Gastrocnemius medialis (tissue), 4 donors: ENCODE measurements at regions not wholly inside any gene's neighbourhood (a gene's known extent, or its start where the extent isn't known, plus 50 kb on each side); places are given as distances from the start of the nearest gene placed in this dataset.
A peak's percentile ranks its signal among the peaks of the same experiment; 100 is the strongest.

Experiments
- ATAC-seq, 2 donors: fragments of 150-250 bp; one replicate each; pipeline ENCODE4 v1.9.1; 2016
- DNase-seq, 2 donors: peaks; one replicate each; pipeline ENCODE4 v3.0.0-alpha.2; 2019
- H3K27ac ChIP-seq, 4 donors: fragments of 200-600 bp; sonication (generic); 1 replicate in 1 of 4; 2 replicates in 3 of 4; pipeline ENCODE4 v1.5.1; 2016 to 2018; ENCODE audit warnings: mild to moderate bottlenecking in 2 of 4, moderate library complexity in 1 of 4
- H3K27me3 ChIP-seq, 3 donors: fragments of 200-600 bp; sonication (generic) in 2 of 3; 1 replicate in 1 of 3; 2 replicates in 2 of 3; pipeline versions ENCODE4 v1.5.1 to v1.6.0; 2016 to 2019; ENCODE audit warnings: mild to moderate bottlenecking in 1 of 3, moderate library complexity in 1 of 3
- H3K36me3 ChIP-seq, 2 donors: fragments of 200-600 bp; sonication (generic) in 1 of 2; one replicate each; pipeline ENCODE4 v1.5.1; 2017 to 2018
- H3K4me1 ChIP-seq, 2 donors: fragments of 200-600 bp; sonication (generic) in 1 of 2; one replicate each; pipeline ENCODE4 v1.5.1; 2016 to 2017; ENCODE audit warnings: mild to moderate bottlenecking in 2 of 2
- H3K4me3 ChIP-seq, 4 donors: fragments of 200-600 bp; sonication (generic) in 3 of 4; 1 replicate in 1 of 4; 2 replicates in 3 of 4; pipeline ENCODE4 v1.5.1; 2016 to 2019; ENCODE audit warnings: mild to moderate bottlenecking in 2 of 4
- H3K9me3 ChIP-seq, 3 donors: fragments of 200-600 bp; sonication (generic) in 2 of 3; 1 replicate in 1 of 3; 2 replicates in 2 of 3; pipeline ENCODE4 v1.5.1; 2016 to 2019
- CTCF ChIP-seq, 5 experiments: fragments of 450-650 bp in 3 of 5; fragments of 200-600 bp in 2 of 5; sonication (generic) in 2 of 5; IDR thresholded peaks in 4 of 5; conservative IDR thresholded peaks in 1 of 5; 1 replicate in 4 of 5; 2 replicates in 1 of 5; pipeline ENCODE4 v1.5.1; 2016 to 2019; ENCODE audit warnings: antibody characterized with exemption in 5 of 5, mild to moderate bottlenecking in 3 of 5, moderate library complexity in 3 of 5
- POLR2A ChIP-seq, 2 donors: fragments of 450-650 bp; IDR thresholded peaks; one replicate each; pipeline ENCODE4 v1.6.1; 2017; ENCODE audit warnings: antibody characterized with exemption in 2 of 2, mild to moderate bottlenecking in 2 of 2, moderate library complexity in 2 of 2
- in situ Hi-C, 4 donors: fragments of 200-750 bp; cut with MboI; loops; one replicate each; pipeline versions ENCODE4 v1.15.0 to v1.8.0; 2017; ENCODE audit warnings: low sequenced_read_pairs in 4 of 4
- intact Hi-C: fragments of 100-400 bp; cut with DNase I; formaldehyde crosslinking; loops from one replicate; pipeline ENCODE4 v1.15.1; 2023; ENCODE audit warnings: low total_unique reads

- Histone ChIP-seq H3K4me1 (no peaks in the 10 kb centered on the region), H3K9me3 (no peaks in the 10 kb centered on the region), H3K27me3 (peaks cover 0 to 15% (median 4%) of the 10 kb centered on the region in 3 donors), H3K4me3 (no peak overlapping the region), H3K36me3 (no peaks in the 10 kb centered on the region), H3K27ac (no peak overlapping the region)
- DNase-seq (no peak), ATAC-seq (no peak)
- intact Hi-C loops, result no loop called here
- in situ Hi-C loops, result no loop called here
- TF ChIP-seq CTCF (IDR thresholded peaks at IDR 0.05 in 4 of 5, conservative IDR thresholded peaks at IDR 0.05 in 1 of 5), result no peak
- no peak for TF ChIP-seq POLR2A (IDR thresholded peaks at IDR 0.05)
Measured at GRCh38 chr6:14037402-14038277, 79.9 kb upstream of the CD83 start.

GRCh38 chr6:14038467-14039437 lies 78.8 kb upstream of the CD83 start:
- in situ Hi-C loops (no loop called here), intact Hi-C loops (no loop called here)
- no peaks in the 10 kb centered on the region for H3K4me1 ChIP-seq
- ATAC-seq (no peak), DNase-seq (no peak)
- H3K27me3 ChIP-seq, result peaks cover 0 to 12% (median 4%) of the 10 kb centered on the region in 3 donors
- H3K9me3 ChIP-seq, result no peaks in the 10 kb centered on the region
- no peak overlapping the region for H3K4me3 ChIP-seq
- TF ChIP-seq POLR2A (IDR thresholded peaks at IDR 0.05) (no peak), CTCF (IDR thresholded peaks at IDR 0.05 in 4 of 5, conservative IDR thresholded peaks at IDR 0.05 in 1 of 5) (no peak)
- H3K27ac ChIP-seq, result no peak overlapping the region
- no peaks in the 10 kb centered on the region for H3K36me3 ChIP-seq

GRCh38 chr6:14040042-14040441 lies 77.5 kb upstream of the CD83 start:
- ATAC-seq (no peak), DNase-seq (no peak)
- in situ Hi-C loops, result no loop called here
- Histone ChIP-seq H3K27ac (no peak overlapping the region), H3K27me3 (peaks cover 0 to 8% (median 4%) of the 10 kb centered on the region in 3 donors), H3K4me3 (no peak overlapping the region), H3K4me1 (no peaks in the 10 kb centered on the region), H3K36me3 (no peaks in the 10 kb centered on the region), H3K9me3 (no peaks in the 10 kb centered on the region)
- intact Hi-C loops, result no loop called here
- TF ChIP-seq CTCF (IDR thresholded peaks at IDR 0.05 in 4 of 5, conservative IDR thresholded peaks at IDR 0.05 in 1 of 5), result no peak
- no peak for TF ChIP-seq POLR2A (IDR thresholded peaks at IDR 0.05)

- intact Hi-C loops (loop anchor here (5.0 kb wide), 1 partner anchor 249 kb away; no protein-coding TSS in a partner anchor), in situ Hi-C loops (no loop called here)
- no peak for TF ChIP-seq POLR2A (IDR thresholded peaks at IDR 0.05)
- TF ChIP-seq CTCF (IDR thresholded peaks at IDR 0.05 in 4 of 5, conservative IDR thresholded peaks at IDR 0.05 in 1 of 5), result peak in 2 of 5 experiments; percentile 21 to 32
- no peak for DNase-seq
- Histone ChIP-seq H3K27ac (no peak overlapping the region), H3K4me1 (no peaks in the 10 kb centered on the region), H3K9me3 (no peaks in the 10 kb centered on the region), H3K27me3 (peaks cover 0 to 7% (median 3%) of the 10 kb centered on the region in 3 donors), H3K4me3 (no peak overlapping the region), H3K36me3 (no peaks in the 10 kb centered on the region)
- ATAC-seq, result no peak
Measured at GRCh38 chr6:14046476-14047068, 71.0 kb upstream of the CD83 start.
